IPS DF 4.7 (cell line): ENCODE measurements at regions not wholly inside any gene's neighbourhood (a gene's known extent, or its start where the extent isn't known, plus 50 kb on each side); places are given as distances from the start of the nearest gene placed in this dataset.

Experiments
- DNase-seq: peaks from one replicate; pipeline ENCODE4 v3.0.0-alpha.2; 2013; ENCODE audit warnings: low spot score; ENCODE audit errors: extremely low read depth

DNA sequence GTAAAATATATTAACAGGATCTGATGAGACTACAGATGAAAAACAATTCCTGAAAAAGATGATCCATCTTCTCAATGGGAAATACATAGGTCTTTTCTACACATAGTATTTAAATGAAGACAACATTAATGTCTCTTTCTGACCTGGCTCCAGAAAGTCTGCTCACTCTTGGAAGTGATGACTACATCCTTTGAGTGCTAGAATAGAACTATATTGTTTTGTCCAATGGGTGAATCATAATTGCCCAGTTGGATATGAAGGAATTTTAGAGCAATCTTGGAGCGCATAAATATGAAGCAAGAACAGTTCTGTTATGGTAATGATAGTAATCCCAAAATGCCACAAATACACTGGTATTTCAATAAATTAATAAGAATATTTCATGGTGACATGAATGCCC lies 322.1 kb downstream of the DEPDC1B start:
- no peak for DNase-seq

DNA sequence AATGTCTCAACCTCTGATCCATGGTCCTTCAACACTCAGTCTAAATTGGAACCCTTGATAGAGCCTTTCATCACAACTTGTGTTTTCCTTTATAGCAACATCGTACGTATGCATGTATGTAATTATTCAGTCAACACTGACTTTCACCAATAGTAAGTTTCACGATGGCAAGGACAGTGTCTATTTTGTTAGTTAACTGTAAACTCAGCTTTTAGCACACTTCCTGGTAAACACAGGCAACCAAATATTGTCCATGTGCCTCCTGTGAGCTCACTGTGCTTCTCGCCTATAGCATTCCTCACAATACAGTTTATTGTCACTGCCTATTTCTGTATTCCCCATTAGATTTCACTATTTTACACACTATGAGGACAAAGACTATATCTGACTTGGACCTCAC lies 323.1 kb downstream of the DEPDC1B start:
- DNase-seq = no peak

DNA sequence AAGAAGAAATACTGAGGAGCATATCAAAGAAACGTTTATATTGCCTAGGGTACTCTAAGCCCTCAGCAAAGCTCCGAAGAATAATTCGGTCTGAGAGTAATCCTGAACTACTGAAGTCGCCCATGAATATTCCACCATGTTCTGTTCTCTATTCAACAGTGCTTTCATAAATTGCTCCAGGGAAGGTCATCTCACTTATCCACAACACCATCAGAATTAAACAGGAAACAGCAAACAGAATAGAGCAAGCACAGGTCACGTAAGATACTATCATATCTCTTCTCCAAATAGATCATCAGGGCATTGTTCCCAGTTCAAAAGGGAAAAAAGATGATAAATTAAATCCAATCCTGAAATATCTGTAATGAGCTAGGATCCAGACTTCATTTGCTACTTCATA lies 325.6 kb downstream of the DEPDC1B start:
- DNase-seq = no peak

DNA sequence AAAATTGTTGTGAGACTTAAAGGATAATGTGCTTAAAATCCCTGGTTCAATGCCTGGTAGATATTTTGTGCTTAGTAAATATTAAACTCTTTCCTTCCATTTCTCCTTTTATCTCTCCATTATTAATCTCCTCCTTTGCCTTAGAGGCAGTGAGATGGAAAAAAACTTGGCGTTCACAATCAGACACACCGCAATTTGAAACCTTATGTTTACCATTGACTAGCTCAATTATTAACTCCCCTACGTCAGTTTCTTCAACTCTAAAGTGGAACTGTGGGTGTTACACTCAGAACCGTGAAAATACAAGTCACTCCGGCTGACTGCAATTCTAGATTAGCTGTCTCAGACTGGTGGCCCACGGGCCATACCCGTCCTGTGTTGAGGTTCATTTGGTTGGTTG lies 327.2 kb downstream of the DEPDC1B start:
- no peak for DNase-seq

DNA sequence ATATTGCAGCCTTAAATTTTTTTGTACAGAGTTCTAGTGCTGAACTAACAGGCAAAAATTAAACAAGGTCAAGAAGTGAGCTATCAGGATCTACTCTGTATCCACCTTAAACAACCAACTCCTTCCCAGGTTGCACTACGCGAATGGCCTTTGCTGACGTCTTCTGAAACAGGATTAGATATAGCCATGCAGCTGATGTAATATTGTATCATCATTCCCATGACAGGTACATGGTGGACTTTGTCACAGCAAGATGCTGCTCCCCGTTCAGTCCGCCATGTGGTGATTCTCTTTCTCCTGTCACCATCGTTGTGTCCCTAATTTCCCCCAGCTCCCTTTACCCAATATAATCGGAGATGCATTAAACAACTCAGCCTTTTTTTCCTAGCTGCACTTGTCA lies 328.9 kb downstream of the DEPDC1B start:
- DNase-seq = no peak

DNA sequence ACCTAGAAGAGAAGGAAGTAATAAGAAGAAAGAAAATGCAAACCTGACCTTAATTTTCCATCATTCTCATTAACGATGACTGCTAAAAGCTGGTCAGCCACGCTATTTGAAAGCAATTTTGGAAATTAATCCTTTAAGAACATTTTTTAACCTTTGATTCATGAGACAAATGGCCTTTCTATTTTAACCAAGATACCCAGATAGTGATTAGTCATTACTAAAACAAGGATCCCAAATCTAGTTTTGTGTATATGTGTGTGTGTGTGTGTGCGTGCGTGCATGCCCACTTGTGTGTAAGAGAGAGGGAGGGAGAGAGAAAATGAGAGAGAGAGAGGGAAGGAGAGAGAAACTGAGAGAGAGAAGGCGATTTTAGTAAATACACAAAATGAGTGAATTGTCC lies 329.5 kb downstream of the DEPDC1B start:
- no peak for DNase-seq

DNA sequence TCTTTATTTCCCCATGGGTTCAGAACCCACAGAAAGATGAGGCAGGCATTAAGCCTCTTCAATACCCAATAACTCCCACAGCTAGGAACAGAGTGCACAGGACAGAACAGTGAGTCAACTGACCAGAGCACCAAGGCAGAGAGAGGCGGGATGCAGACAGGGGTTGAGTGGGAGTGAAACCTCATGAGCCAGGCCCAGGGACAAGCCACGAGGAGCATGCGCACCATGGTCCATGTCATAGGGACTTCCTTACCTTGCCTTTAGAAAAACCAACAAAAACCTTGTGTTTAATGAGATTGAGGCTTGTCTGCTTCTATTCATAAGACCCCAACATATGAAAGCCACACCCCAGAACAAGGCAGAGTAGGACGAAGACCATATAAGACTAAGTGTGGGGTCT lies 330.6 kb downstream of the DEPDC1B start:
- no peak for DNase-seq

DNA sequence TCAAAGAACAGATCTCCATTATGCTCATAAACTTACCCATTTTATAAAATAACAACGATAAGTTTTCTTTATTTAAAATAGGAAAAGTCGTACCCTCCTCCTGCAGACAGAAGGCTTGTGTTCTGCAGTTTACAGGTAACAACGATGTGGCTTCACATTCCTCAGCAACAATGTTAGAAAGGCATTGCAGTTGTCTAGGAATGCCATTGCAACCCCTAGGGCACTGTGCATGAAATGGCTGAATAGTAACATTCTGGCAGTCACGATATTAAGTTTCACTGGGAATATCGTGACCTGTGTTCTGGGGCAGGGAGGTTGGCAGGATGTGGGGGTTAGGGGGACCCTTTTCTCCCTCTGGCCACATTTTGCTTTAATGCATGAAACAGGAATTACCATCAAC lies 331.9 kb downstream of the DEPDC1B start:
- no peak for DNase-seq

DNA sequence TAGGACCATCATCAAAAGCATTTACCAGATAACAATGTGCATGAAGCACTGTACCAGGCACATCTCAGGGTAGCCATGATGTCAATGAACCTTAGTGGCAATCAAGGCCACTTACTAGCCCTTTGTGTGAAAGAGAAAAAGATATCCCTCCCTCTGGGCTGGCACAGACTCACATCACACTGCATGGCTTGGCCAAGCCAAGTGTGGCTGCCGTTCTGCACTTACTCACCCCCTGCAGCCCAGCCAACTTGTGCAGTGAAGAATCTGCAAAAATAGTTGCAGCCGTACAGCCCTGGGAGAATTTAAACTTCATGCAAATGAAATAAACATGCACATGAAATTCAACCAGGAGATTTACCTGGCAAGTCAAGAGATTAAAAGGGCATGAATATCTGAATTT lies 333.5 kb downstream of the DEPDC1B start:
- no peak for DNase-seq

DNA sequence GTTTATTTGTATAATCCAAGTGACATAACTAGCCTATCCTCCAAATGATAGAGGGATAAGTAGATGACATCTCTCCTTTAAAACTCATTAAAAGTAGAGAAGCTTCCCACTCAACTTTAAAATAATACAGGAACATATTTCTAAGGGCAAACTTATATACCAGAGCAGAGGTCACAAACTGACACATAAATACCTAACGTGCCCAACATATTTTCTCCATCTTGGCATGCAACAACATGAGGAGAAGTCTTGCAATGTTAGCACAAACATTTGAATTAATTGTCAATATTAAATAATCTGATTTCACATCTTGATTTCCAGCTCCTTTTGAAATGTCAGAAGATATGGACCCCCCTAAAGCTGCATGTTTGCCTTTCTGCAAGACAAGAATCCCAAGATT lies 335.0 kb downstream of the DEPDC1B start:
- no peak for DNase-seq

DNA sequence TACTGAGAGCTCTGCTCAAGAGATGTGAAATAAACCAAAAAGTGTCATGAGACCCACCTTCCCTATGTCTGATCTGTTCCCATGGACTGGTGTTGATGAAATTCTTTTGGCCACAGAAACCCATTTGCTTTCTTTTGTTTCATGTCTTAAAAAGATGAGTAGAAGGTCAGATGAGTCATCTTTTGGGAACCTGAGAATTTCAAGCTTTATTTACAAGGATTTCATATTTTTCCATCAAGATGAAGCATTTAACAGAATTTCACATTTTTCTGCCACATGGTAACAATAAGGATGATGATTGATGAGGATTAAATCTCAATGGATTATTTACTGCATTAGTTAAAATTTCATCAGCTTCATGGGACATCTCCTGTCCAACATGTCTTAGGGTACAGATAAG lies 337.8 kb downstream of the DEPDC1B start:
- DNase-seq = no peak

DNA sequence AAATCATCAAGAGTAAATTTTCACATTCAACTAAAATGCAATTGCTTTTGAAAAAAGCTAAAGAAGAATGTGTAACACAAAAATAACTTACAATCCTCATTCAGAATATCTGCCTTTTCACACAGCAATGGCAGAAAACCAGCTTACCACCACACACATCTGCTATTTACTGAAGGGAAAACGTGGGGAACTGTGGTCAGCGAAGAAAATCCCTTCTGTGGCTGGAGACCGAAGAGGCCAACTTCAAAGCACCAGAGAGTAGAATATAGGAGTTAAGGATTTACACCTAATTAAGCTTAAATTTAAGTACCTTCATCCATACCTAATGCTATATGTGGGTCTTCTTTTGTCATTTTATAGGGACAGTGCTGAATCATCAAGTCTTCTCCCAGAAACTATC lies 339.6 kb downstream of the DEPDC1B start:
- DNase-seq = no peak

DNA sequence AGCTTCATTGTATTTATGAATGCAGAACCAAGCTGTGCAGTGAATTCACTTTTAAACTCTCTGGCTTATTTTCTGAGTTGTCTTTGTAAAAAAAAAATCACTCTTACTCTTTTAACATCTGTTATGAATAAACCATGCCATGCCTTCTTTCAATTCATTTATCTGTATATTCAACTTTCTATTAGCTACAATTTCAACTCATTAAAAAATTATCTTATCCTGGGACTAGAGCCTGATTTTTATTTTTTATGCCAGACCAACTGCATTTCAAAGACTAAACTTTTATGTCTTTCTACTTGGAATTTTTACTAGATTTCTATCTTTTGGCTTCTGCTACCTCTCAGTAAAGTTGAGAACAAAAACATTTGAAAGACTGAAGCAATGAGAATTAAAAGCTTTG lies 342.7 kb downstream of the DEPDC1B start:
- no peak for DNase-seq

DNA sequence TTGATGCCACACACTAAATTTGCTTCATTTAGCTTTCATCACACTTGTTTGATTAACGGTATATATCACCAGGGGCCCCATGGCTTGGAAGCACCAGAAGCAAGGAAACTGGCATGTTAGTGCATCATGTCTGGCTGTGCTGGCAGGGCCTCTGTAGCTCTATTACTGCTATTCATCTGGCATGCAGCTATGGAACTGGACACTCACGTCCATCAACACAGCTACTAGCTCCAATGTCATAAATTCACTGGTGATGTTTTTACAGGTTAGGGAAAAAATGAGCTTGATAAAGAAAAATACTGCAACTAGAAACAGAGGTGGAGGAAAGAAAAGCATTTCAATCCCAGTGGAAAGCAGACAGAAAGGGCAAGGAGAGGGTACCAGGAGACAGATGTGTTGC lies 343.2 kb downstream of the DEPDC1B start:
- DNase-seq = no peak

DNA sequence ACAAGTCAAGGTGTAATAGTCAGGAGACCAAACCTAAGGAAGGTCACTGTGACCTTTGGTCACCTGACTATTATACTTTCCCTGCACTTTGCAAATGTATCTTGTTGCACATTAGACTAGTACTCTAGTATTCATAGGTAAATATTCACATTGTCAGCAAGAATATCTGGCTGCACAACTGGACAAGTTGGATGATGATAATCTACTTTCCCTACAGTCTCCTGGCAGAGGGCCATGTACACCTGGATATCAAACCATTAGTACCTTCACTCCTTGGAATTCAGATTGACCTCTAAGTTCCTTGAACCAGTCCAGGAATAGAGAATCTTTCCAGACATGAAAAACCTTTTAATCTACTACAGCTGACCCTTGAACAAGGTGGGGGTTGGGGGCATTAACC lies 344.8 kb downstream of the DEPDC1B start:
- no peak for DNase-seq

DNA sequence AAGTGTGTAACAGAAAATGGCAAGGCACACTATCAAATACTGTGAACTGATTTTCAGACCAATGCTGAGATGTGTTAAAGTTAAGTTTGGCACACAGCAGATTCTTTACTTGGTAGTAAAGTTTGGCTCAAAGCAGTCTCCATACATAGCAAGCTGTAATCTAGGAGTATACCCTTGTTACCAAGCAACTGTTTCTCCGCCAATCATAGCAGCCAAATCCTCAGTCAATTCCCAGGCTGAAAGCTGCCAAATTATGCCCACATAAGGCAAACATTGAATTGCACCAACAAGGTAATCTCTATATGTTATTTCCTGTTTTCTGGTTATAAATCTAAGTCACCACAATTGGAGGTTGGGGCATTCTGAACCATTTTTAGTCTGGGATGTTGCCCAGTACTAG lies 345.7 kb downstream of the DEPDC1B start:
- DNase-seq = no peak

DNA sequence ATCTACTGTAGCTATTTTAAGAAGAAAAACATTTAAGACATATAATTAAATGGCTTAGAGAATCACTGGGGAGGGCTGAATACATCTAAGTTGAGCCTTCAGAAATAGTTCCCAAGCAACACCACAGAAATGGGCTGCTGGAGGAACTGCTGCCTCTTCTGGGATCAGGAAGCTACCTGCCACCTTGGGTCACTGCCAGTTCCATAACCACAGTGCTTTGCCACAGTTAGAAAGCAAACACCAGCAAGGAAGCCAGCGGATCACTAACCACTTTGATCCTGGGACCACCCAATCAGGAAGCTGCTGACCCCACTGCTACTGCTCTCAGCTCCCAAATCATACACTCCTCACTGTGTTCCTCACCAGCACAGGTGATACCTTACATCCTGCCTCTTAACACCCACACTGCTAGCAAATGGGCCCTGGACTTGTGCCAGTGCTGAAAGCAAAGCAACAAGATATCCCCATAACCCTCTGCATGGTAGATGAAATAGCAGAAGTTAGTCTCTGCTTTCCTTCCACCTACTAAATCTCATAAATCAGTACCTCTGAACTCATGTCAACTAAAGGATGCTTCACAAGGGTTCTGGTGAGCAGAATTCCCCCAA lies 346.9 kb downstream of the DEPDC1B start:
- DNase-seq = no peak

DNA sequence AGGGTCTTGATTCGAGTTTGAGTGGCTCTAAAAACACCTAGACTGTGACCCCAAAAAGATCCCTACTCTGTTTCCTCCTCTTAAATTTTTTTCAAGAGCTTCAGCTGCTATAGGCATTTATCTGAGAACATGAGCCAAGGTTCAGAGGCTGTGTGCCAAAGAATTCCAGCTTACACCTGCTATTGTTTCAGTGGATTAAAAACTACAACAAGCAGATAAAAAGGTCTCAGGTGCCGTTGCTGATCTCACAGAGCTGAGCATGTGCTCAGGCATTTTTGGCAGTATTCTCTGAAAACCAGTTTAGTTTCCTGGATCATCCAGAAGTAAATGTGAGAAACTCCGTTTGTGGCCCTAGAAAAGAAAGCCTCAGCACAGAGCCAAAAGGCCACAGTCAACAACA lies 349.2 kb downstream of the DEPDC1B start:
- DNase-seq = no peak

DNA sequence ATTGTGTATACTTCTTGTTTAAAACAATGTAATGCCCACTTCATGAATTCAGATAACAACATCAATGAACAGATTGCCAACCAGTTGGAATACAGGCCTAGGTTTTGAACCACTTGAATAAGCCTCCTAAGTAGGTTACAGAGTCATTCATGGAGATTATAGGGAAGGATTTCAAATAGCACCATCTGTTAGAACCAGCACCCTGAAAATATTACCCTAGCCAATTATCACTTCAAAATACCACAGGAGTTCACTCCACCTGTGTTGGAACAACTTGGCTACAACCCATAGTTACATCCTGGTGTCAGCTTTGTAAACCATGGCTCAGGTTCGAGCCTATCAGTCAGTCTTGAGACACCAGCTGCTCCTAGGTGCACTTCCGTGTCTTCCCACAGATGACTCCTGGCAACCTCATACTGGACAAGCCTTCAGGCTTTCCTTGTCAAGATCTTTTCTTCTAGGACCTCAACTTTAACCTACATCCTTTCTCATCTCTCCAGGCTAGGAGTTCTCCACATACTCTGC lies 350.0 kb downstream of the DEPDC1B start:
- DNase-seq = no peak

DNA sequence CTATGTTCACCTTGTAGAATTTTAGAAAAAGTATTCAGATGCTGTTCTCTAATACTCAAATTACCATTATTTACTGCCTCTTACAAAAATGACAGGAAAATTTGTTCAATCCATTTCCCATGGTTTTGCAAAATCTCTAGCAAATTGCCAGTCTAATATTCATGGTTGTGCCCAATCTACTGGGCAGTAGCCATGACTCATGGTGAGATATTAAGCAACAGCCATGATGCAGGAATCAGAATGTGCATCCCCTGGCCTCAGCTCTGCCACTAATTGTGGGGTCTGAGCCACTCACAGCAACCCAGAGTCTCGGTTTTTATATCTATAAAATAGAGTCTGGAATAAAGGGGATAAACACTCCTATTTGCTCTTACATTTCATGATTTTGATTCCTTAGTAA lies 353.6 kb downstream of the DEPDC1B start:
- no peak for DNase-seq

DNA sequence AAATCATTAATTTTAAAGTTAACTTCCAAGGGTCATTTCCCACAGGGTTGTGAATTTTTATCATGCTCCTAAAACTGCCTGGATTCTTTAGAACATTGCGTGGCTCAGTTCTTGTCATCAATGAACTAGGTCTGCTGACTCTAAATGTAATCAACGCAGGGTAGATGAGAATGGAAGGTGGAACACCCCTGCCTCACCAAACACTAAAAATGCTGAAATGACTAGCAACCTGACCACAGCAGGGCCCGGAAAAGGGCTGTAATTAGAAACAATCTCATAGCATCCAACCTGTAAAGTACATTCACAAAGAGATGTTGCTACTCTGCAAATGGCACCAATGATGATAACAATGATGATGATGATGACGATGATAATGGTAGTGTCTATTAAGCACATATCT lies 356.9 kb downstream of the DEPDC1B start:
- DNase-seq = no peak

DNA sequence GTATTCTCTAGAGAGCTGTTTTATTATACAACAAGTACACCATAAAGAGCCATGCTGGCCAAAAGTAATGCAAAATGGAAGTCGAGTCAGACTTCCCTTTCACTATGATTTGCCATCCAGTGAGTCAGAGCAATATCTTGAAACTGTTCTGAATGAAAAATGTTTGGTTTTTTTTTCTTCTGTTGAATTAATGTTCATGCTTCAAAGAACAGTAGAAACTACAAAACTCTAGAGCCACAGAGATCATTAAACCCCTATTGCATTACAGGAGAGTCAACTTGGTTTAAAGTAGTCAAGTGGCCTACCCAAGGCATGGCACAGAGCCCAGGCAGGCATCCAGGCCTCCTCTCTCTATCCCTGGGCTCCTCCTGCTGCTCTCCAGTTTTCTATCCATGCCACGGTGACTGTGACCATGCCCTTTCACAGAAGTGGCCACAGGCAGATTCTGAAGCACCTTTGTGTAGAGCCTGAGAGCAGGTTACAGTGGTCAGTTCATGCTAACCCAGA lies 358.9 kb downstream of the DEPDC1B start:
- DNase-seq = no peak

DNA sequence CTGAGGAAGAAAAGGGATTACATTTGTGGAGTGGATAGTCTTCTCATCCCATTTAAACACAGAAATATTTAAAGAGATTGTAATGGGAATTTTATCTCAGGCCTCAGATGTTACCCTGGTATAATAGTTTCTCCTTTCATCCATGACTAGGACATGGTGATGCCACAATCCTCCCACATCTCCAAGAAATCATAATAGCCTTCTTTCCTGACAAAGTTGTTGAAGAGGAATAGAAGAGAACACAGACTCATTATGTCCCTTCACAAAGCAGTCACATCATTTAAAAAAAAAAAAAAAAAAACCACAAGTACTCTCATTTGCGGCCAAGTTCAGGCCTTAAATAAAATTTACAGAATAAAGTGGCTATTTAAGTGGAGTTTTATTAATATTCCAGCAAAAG lies 359.6 kb downstream of the DEPDC1B start:
- DNase-seq = no peak

DNA sequence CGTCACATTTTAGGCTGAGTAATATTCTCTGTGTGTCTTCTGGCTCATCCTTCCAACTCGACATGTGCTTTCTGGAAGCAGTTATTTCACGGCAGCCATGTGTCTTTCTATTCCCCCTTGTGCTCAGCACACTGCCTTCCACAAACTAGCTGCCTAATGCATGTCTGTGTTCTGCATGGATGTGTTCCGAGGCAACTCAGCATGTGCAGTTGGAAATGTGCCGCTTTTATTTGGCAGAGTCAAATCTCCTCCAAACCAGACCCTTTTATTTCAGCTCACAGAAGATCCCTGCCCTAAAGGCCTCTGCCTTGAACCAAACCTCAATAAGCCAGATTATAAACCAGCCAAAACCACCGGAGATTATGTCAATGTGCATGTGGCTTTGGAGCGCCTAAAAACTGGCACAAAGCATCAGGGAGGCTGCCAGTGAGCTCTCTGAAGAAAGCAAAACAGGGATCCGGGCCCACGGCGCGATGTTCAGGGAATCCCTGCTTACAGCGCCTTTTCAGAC lies 360.2 kb downstream of the DEPDC1B start:
- DNase-seq = no peak
